Mesodermal cell (in vitro differentiated cells): ENCODE measurements at regions not wholly inside any gene's neighbourhood (a gene's known extent, or its start where the extent isn't known, plus 50 kb on each side); places are given as distances from the start of the nearest gene placed in this dataset.
"Not testable (repeated sequence)": the region's sequence is repeated elsewhere in the genome, so short reads cannot be mapped to it uniquely, and the experiment has no call there.

Experiments used
- H3K27ac ChIP-seq: 2 replicates; pipeline ENCODE4 v1.7.0; 2013; ENCODE audit warnings: mild to moderate bottlenecking, low read depth, low read length, moderate library complexity; ENCODE audit not compliant: severe bottlenecking
- H3K36me3 ChIP-seq: 2 replicates; pipeline ENCODE4 v1.7.1; 2013; ENCODE audit warnings: mild to moderate bottlenecking, low read length, moderate library complexity; ENCODE audit not compliant: control insufficient read depth, insufficient read depth
- H3K4me1 ChIP-seq: one replicate; pipeline ENCODE4 v1.7.1; 2013; ENCODE audit warnings: mild to moderate bottlenecking, low read length; ENCODE audit not compliant: insufficient read depth, control insufficient read depth, poor library complexity, severe bottlenecking
- H3K4me3 ChIP-seq: 2 replicates; pipeline ENCODE4 v1.7.0; 2013; ENCODE audit warnings: low read length, control low read depth, mild to moderate bottlenecking; ENCODE audit not compliant: insufficient read depth, poor library complexity, severe bottlenecking; ENCODE audit errors: extremely low read depth
- H3K9me3 ChIP-seq: 2 replicates; pipeline ENCODE4 v1.7.1; 2013; ENCODE audit warnings: mild to moderate bottlenecking, low read length, moderate library complexity; ENCODE audit not compliant: control insufficient read depth
- WGBS, 2 experiments: methylation state at CpG; one replicate each; pipeline ENCODE4 v1.1.5; 2013; ENCODE audit warnings: missing lambda C conversion rate in 2 of 2; ENCODE audit not compliant: insufficient coverage in 2 of 2; 5-methylcytosine and 5-hydroxymethylcytosine counted together

DNA sequence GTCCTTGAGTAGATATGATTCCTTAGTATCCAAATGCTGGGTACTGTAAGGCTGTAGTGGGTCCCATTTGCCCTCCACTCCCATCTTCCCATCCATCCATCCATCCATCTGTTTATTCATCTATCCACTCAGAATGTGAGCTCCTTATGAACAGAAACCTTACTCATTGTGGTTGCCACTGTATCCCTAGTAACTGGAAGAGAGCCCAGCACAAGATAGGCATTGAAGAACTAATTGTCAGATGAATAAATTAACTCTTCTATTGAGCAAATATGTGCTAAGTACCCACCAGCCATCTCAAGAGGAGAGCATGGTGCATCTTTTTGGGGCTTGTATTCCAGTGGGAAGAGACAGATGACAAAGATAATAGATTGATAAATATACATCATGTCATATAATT lies 86.4 kb upstream of the SEZ6L start:
- no peak overlapping the region for H3K27ac ChIP-seq
- no peaks in the 10 kb centered on the region for H3K4me1 ChIP-seq
- no peaks in the 10 kb centered on the region for H3K9me3 ChIP-seq
- no peak overlapping the region for H3K4me3 ChIP-seq
- no peaks in the 10 kb centered on the region for H3K36me3 ChIP-seq

DNA sequence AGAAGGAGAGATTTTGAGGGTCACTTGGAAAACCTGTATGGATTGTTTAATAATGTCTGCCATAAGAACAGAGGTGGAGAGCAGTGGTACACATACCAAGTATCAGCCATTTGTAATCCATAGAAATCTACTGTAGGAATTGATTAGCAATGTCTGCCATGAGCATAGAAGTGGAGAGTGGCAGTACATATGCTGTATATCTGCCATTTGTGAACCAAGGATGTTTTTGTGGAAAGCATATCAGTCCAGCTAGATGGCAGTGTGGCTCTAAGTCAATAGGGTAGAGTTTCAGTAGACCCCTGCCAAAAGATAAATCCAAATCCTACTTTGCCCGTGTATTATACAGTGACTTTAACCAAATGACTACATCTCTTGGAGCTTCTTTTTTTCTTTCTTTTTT lies 82.9 kb upstream of the SEZ6L start:
- WGBS, 2 experiments: no CpG with 5 or more reads among the region's 1 CpG
- Histone ChIP-seq H3K4me3 (no peak overlapping the region), H3K4me1 (no peaks in the 10 kb centered on the region), H3K36me3 (no peaks in the 10 kb centered on the region), H3K27ac (no peak overlapping the region), H3K9me3 (no peaks in the 10 kb centered on the region)

DNA sequence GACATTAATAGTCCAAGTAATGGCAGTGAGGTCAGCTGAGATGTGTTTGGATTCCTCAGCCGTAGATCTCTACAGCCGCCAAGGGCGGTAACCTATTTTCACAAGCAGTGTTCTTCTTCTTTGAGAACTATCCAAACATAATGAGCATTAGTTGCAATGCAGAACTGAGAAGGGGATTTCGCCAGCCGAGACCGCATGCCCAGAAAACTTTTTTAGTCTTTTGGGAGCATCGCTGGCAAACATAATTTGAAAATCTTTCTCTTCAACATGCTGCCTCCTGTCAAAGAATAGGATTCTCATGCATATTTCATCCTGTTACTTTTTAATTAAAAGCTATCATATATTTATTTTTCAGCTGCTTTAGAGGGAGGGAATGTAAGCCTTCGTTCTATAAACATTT lies 81.4 kb upstream of the SEZ6L start:
- Histone ChIP-seq H3K9me3 (no peaks in the 10 kb centered on the region), H3K4me1 (no peaks in the 10 kb centered on the region), H3K27ac (no peak overlapping the region), H3K4me3 (no peak overlapping the region), H3K36me3 (no peaks in the 10 kb centered on the region)
- WGBS, 2 experiments: 92% methylated on average over 6 of the region's 8 CpGs

DNA sequence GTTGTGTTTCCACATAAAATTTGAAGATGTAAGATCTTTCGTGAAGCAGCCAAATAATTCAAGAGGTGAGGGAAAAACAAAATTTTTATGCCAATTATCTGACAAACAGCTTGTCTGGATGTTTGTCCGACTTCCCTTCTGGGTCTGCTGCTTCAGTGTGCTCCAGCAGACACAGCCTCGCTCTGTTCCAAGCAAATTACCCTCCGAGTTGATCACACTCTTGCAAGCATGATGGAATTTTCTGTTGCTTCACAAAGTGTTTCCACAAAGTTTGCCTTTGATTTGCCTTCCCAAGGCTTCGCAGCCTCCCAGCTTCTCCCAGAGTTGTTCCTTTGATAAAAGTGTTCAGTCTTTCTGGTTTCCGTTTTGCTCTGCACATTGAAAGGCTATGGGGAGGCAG lies 78.4 kb upstream of the SEZ6L start:
- peak overlapping the region; percentile 5 for H3K27ac ChIP-seq
- H3K4me3 ChIP-seq: no peak overlapping the region
- WGBS, 2 experiments: 83 to 88% methylated on average over 4 to 5 of the region's 6 CpGs
- no peaks in the 10 kb centered on the region for H3K36me3 ChIP-seq
- no peaks in the 10 kb centered on the region for H3K4me1 ChIP-seq
- no peaks in the 10 kb centered on the region for H3K9me3 ChIP-seq

DNA sequence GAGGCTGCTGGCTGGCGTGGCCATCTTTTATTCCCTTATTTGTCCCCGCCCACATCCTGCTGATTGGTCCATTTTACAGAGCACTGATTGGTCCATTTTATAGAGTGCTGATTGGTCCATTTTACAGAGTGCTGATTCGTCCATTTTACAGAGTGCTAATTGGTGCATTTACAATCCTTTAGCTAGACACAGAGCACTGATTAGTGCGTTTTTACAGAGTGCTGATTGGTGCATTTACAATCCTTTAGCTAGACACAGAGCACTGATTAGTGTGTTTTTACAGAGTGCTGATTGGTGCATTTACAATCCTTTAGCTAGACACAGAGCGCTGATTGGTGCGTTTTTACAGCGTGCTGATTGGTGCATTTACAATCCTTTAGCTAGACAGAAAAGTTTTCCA lies 74.8 kb upstream of the SEZ6L start:
- H3K4me3 ChIP-seq, H3K27ac ChIP-seq, H3K36me3 ChIP-seq, H3K4me1 ChIP-seq, H3K9me3 ChIP-seq: not testable (repeated sequence)
- WGBS, 2 experiments: 92 to 100% methylated on average over 2 to 6 of the region's 7 CpGs

DNA sequence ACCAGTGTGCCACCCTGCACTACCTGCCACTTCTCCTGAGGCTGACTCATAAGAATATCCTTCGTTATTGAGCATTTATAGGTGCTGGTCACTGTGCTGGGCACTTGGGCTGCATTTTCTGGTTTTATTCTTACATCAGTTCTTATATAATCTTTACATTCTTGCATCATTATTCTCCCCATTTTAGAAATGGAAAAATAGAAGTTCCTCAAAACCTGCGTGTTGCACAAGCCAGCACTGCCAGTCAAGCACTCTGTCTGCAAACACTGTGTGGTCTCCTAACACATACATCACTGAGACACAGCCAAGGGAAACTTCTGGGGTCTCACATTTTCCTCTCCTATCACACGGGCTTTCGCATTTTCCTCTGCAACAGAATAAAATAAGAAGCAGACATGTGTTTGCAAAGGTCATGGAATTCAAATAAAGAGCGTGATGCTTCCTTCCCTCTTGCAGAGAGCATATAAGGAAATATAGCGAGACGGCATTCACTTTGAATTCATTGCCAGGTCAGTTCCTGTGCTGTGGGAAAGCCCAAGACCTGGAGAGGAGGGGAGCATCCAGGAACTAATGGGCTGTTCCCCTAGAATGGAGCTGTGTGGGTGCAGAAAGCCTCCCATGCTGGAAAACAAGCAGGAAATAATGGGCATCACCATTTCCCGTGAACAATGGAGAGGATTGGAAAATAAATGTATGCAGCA lies 73.9 kb upstream of the SEZ6L start:
- H3K27ac ChIP-seq: no peak overlapping the region
- 97 to 98% methylated on average over 5 to 6 of the region's 8 CpGs for WGBS, 2 experiments
- H3K4me3 ChIP-seq: no peak overlapping the region
- no peaks in the 10 kb centered on the region for H3K9me3 ChIP-seq
- H3K36me3 ChIP-seq: no peaks in the 10 kb centered on the region
- H3K4me1 ChIP-seq: no peaks in the 10 kb centered on the region

DNA sequence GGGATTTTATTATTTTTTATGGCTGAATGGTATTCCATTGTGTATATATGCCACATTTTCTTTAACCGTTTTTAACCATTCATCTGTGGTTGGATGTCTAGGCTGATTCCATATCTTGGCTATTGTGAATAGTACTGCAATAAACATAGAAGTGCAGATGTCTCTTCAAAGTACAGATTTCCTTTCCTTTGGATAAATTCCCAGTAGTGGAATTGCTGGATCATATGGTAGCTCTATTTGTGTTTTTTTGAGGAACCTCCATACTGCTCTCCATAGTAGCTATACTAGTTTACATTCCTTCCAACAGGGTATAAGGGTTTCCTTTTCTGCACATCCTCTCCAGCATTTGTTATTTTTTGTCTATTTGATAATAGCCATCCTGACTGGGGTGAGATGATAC lies 71.9 kb upstream of the SEZ6L start:
- Histone ChIP-seq H3K27ac (no peak overlapping the region), H3K9me3 (no peaks in the 10 kb centered on the region), H3K4me1 (no peaks in the 10 kb centered on the region), H3K36me3 (no peaks in the 10 kb centered on the region), H3K4me3 (no peak overlapping the region)
- WGBS, 2 experiments: no CpG with 5 or more reads among the region's 1 CpG

DNA sequence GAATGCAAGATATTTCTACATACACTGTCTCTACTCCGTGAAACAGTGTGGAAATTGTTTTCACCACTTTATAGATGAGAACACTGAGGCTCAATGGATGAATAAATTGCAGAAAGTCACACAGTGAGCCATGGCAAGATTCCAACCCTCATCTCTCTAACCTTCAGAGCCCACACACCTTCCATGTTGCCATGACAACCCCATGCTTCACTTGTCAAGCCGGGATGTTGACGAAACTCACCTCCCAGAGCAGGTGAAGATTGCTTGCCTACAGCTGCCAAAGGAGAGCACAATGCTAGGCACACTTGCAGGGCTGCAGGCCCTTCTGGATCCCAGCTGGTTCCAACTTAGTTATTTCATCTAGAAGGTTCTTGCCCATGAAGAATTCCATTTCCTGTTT lies 71.4 kb upstream of the SEZ6L start:
- Histone ChIP-seq H3K4me3 (no peak overlapping the region), H3K27ac (no peak overlapping the region), H3K36me3 (no peaks in the 10 kb centered on the region), H3K4me1 (no peaks in the 10 kb centered on the region), H3K9me3 (no peaks in the 10 kb centered on the region)
- 82 to 92% methylated on average over 2 to 3 of the region's 3 CpGs for WGBS, 2 experiments

DNA sequence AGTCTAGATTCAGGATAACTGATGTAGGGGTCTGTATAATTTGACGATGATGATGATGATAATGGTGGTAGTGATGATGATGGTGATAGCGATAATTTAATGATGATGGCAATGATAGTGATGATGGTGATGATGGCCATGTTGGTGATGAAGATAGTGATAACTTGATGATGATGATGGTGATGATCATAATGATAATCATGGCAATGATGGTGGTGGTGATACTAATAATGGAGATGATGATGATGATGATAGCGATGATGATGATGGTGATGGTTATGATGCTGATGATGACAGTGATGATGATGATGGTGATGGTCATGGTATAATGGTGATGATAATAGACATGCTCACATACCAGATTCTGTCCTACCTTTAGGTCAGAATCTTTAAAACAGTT lies 66.2 kb upstream of the SEZ6L start:
- Histone ChIP-seq H3K9me3 (no peaks in the 10 kb centered on the region), H3K36me3 (no peaks in the 10 kb centered on the region), H3K4me3 (no peak overlapping the region), H3K4me1 (no peaks in the 10 kb centered on the region), H3K27ac (no peak overlapping the region)
- 76 to 79% methylated on average over 2 to 3 of the region's 3 CpGs for WGBS, 2 experiments

DNA sequence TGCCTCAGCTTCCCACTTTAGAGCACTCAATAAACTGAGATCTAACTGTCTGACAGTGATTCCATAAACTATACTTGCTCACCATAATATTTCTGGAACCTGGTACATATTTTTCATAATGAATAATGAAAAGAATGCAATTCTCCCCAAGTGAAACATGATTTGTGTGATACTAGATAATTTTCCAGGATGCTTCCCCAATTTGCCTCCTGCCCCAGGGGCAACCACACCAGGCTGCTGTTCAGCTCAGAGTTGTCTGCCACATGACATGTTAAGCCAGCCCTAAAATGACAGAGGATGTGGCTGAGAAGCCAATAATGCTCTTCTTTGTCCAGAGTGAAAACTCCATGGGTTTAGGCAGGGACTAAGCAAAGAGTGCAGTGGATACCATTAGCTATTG lies 62.9 kb upstream of the SEZ6L start:
- Histone ChIP-seq H3K9me3 (peaks cover 4% of the 10 kb centered on the region), H3K4me1 (no peaks in the 10 kb centered on the region), H3K36me3 (no peaks in the 10 kb centered on the region), H3K27ac (no peak overlapping the region), H3K4me3 (no peak overlapping the region)

DNA sequence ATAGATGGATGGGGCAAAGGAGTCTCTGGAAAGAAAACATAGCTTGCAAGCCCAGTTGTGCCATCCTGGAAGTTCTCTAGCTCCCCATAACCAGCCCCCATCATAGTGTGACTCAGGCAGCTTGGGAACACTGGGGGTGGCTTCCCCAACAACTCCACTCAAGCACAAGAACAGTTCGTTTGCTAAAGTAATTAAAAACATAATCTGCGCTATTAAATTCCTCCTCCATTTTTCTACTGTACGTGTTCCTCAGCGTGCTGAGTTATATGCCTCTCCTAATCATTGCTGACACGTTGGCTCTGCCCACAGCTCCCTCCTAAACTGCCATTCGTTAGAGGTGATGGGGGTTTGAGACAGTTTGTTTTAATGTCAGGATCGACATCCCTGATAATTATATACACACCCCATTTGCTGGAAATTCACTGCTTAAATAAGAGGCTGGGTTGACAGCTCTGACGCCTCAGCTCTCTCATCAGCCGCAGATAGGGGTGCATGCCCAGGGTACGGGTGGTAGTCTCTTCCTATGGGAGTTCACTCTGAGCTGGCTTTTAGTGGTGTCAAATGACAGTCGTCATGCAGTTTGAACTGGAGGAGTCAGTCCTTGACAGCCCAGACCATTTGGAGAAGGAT lies 59.5 kb upstream of the SEZ6L start:
- no peaks in the 10 kb centered on the region for H3K36me3 ChIP-seq
- H3K4me1 ChIP-seq: no peaks in the 10 kb centered on the region
- H3K4me3 ChIP-seq: no peak overlapping the region
- H3K27ac ChIP-seq: no peak overlapping the region
- WGBS, 2 experiments: 81 to 98% methylated on average over 4 of the region's 11 CpGs
- peaks cover 4% of the 10 kb centered on the region for H3K9me3 ChIP-seq
